T47D (cell line): ENCODE measurements at regions not wholly inside any gene's neighbourhood (a gene's known extent, or its start where the extent isn't known, plus 50 kb on each side); places are given as distances from the start of the nearest gene placed in this dataset.

ENCODE experiments used
- DNase-seq, 2 experiments: peaks; one replicate each; pipeline versions ENCODE4 v3.0.0 to v3.0.0-alpha.2; 2011 to 2012; ENCODE audit warnings: low read depth in 1 of 2, low spot score in 1 of 2
- JUND ChIP-seq: IDR thresholded peaks from 2 replicates; pipeline ENCODE4 v1.6.1; 2012; ENCODE audit warnings: low read depth
- in situ Hi-C: cut with HindIII; loops from 2 replicates; pipeline ENCODE4 v1.10.0; 2016; ENCODE audit warnings: low sequenced_read_pairs, low pct_unique_long_range_greater_than_20kb

GRCh38 chr6:22621701-22622100 lies 52.3 kb downstream of the HDGFL1 start:
- TF ChIP-seq JUND: no peak
- DNase-seq: no peak
- in situ Hi-C loops: no loop called here

GRCh38 chr6:22622351-22622750 lies 53.0 kb downstream of the HDGFL1 start:
- TF ChIP-seq JUND: no peak
- in situ Hi-C loops: no loop called here
- no peak for DNase-seq

GRCh38 chr6:22622813-22623212 lies 53.4 kb downstream of the HDGFL1 start:
- no peak for DNase-seq
- in situ Hi-C loops: no loop called here
- no peak for TF ChIP-seq JUND

GRCh38 chr6:22627644-22628043 lies 58.3 kb downstream of the HDGFL1 start:
- TF ChIP-seq JUND: no peak
- in situ Hi-C loops: no loop called here
- DNase-seq: no peak

- TF ChIP-seq JUND: no peak
- DNase-seq: no peak
- in situ Hi-C loops: no loop called here
Observed at GRCh38 chr6:22631091-22631490, 61.7 kb downstream of the HDGFL1 start.

GRCh38 chr6:22632581-22633145 lies 63.3 kb downstream of the HDGFL1 start:
- no peak for DNase-seq
- no peak for TF ChIP-seq JUND
- in situ Hi-C loops: no loop called here

GRCh38 chr6:22636452-22636851 lies 67.1 kb downstream of the HDGFL1 start:
- TF ChIP-seq JUND: no peak
- DNase-seq: no peak
- in situ Hi-C loops: no loop called here

GRCh38 chr6:22637782-22638181 lies 68.4 kb downstream of the HDGFL1 start:
- in situ Hi-C loops: no loop called here
- no peak for TF ChIP-seq JUND
- no peak for DNase-seq

- TF ChIP-seq JUND: no peak
- in situ Hi-C loops: no loop called here
- DNase-seq: no peak
Observed at GRCh38 chr6:22638320-22638719, 69.0 kb downstream of the HDGFL1 start.

- in situ Hi-C loops: no loop called here
- no peak for DNase-seq
- TF ChIP-seq JUND: no peak
Observed at GRCh38 chr6:22642254-22642653, 72.9 kb downstream of the HDGFL1 start.

- no peak for DNase-seq
- in situ Hi-C loops: no loop called here
Observed at GRCh38 chr6:22643780-22644179, 74.4 kb downstream of the HDGFL1 start.

GRCh38 chr6:22647719-22648118 lies 78.4 kb downstream of the HDGFL1 start:
- TF ChIP-seq JUND: no peak
- in situ Hi-C loops: no loop called here
- no peak for DNase-seq

More at GRCh38 chr6:22643780-22644179, 74.4 kb downstream of the HDGFL1 start:
- no peak for TF ChIP-seq JUND

GRCh38 chr6:22651731-22652130 lies 82.4 kb downstream of the HDGFL1 start:
- no peak for TF ChIP-seq JUND
- in situ Hi-C loops: no loop called here
- DNase-seq: no peak

- in situ Hi-C loops: no loop called here
- DNase-seq: peak in 1 of 2 experiments; percentile 6
- TF ChIP-seq JUND: no peak
Observed at GRCh38 chr6:22653980-22654610, 84.7 kb downstream of the HDGFL1 start.
